Epithelial cell of esophagus (primary cell): ENCODE measurements at regions not wholly inside any gene's neighbourhood (a gene's known extent, or its start where the extent isn't known, plus 50 kb on each side); places are given as distances from the start of the nearest gene placed in this dataset.

ENCODE experiments used
- DNase-seq: peaks from one replicate; pipeline ENCODE4 v3.0.0; 2010; ENCODE audit warnings: low read depth
- H3K4me3 ChIP-seq: 2 replicates; pipeline ENCODE4 v1.5.1; 2011; ENCODE audit warnings: mild to moderate bottlenecking, low read length, control low read depth
- CTCF ChIP-seq: IDR thresholded peaks from 2 replicates; pipeline ENCODE4 v1.5.1; 2011; ENCODE audit warnings: low read depth, mild to moderate bottlenecking, low read length, control low read depth, inconsistent platforms; ENCODE audit not compliant: insufficient read depth; ENCODE audit errors: missing control alignments

- TF ChIP-seq CTCF: no peak
- no peak for DNase-seq
- H3K4me3 ChIP-seq: no peak overlapping the region
Measured at GRCh38 chr5:169410996-169411783, 110.3 kb upstream of the SLIT3 start.

- no peak for TF ChIP-seq CTCF
- DNase-seq: no peak
Measured at GRCh38 chr5:169408731-169409130, 107.8 kb upstream of the SLIT3 start.

GRCh38 chr5:169408171-169408570 lies 107.2 kb upstream of the SLIT3 start:
- no peak for DNase-seq
- no peak overlapping the region for H3K4me3 ChIP-seq
- no peak for TF ChIP-seq CTCF

More at GRCh38 chr5:169408731-169409130, 107.8 kb upstream of the SLIT3 start:
- no peak overlapping the region for H3K4me3 ChIP-seq

- DNase-seq: no peak
- no peak for TF ChIP-seq CTCF
- no peak overlapping the region for H3K4me3 ChIP-seq
Measured at GRCh38 chr5:169404223-169404622, 103.3 kb upstream of the SLIT3 start.

- H3K4me3 ChIP-seq: no peak overlapping the region
- no peak for TF ChIP-seq CTCF
- no peak for DNase-seq
Measured at GRCh38 chr5:169398515-169398914, 97.6 kb upstream of the SLIT3 start.

GRCh38 chr5:169395136-169395535 lies 94.2 kb upstream of the SLIT3 start:
- peak; percentile 24 for DNase-seq
- no peak overlapping the region for H3K4me3 ChIP-seq
- TF ChIP-seq CTCF: no peak

- TF ChIP-seq CTCF: no peak
Measured at GRCh38 chr5:169394371-169394770, 93.4 kb upstream of the SLIT3 start.

More at GRCh38 chr5:169394371-169394770, 93.4 kb upstream of the SLIT3 start:
- DNase-seq: no peak
- no peak overlapping the region for H3K4me3 ChIP-seq
